ENCODE measurements at regions not wholly inside any gene's neighbourhood (a gene's known extent, or its start where the extent isn't known, plus 50 kb on each side); places are given as distances from the start of the nearest gene placed in this dataset.
A peak's percentile ranks its signal among the peaks of the same experiment; 100 is the strongest.

GRCh38 chrX:33465137-33465536 is 253.8 kb upstream of the DMD start:
- no peak for DNase-seq

- no peak for DNase-seq
Observed at GRCh38 chrX:33457102-33457501, 245.8 kb upstream of the DMD start.

- no peak for DNase-seq
Observed at GRCh38 chrX:33447285-33447684, 235.9 kb upstream of the DMD start.

GRCh38 chrX:33434256-33435092 is 223.1 kb upstream of the DMD start:
- peak; percentile 60 for DNase-seq

- no peak for DNase-seq
Observed at GRCh38 chrX:33416273-33416805, 205.0 kb upstream of the DMD start.

GRCh38 chrX:33415459-33415858 is 204.1 kb upstream of the DMD start:
- no peak for DNase-seq

GRCh38 chrX:33385546-33385945 is 174.2 kb upstream of the DMD start:
- no peak for DNase-seq

GRCh38 chrX:33379839-33380238 is 168.5 kb upstream of the DMD start:
- DNase-seq, result no peak

GRCh38 chrX:33357606-33358005 is 146.3 kb upstream of the DMD start:
- DNase-seq, result no peak

- no peak for DNase-seq
Observed at GRCh38 chrX:33339219-33339618, 127.9 kb upstream of the DMD start.

- DNase-seq, result peak; percentile 10
Observed at GRCh38 chrX:33336783-33337182, 125.4 kb upstream of the DMD start.

GRCh38 chrX:33333271-33333670 is 121.9 kb upstream of the DMD start:
- no peak for DNase-seq

- no peak for DNase-seq
Observed at GRCh38 chrX:33330798-33331197, 119.4 kb upstream of the DMD start.

GRCh38 chrX:33324099-33324498 is 112.8 kb upstream of the DMD start:
- no peak for DNase-seq

- no peak for DNase-seq
Observed at GRCh38 chrX:33307911-33308354, 96.6 kb upstream of the DMD start.

GRCh38 chrX:33298622-33299021 is 87.3 kb upstream of the DMD start:
- no peak for DNase-seq

GRCh38 chrX:33285550-33285949 is 74.2 kb upstream of the DMD start:
- DNase-seq, result no peak

- DNase-seq, result no peak
Observed at GRCh38 chrX:33277046-33277445, 65.7 kb upstream of the DMD start.

- DNase-seq, result no peak
Observed at GRCh38 chrX:33273535-33273934, 62.2 kb upstream of the DMD start.

GRCh38 chrX:33272986-33273385 is 61.6 kb upstream of the DMD start:
- DNase-seq, result no peak
